ENCODE measurements at regions not wholly inside any gene's neighbourhood (a gene's known extent, or its start where the extent isn't known, plus 50 kb on each side); places are given as distances from the start of the nearest gene placed in this dataset.
A peak's percentile ranks its signal among the peaks of the same experiment; 100 is the strongest.

DNA sequence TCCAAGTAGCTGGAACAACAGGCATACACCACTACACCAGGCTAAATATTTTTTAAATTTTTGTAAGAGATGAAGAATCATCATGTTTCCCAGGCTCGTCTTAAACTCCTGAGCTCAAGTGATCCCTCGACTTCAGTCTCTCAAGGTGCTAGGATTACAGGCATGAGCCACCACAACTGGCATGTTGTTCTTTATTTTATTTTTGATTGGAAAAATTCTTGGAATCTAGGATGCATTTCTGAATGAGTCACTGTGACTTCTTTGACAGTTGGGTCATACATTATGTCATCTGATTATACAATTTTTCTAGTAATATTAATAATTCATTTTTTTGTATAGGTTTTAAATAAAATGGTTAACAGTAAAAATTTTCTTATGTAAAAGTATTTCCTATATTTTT is 870.2 kb downstream of the SI start (continued):
- TF ChIP-seq MYC (IDR thresholded peaks at IDR 0.05; ENCODE audit: borderline replicate concordance, low read length): no peak
- no peak for TF ChIP-seq RCOR1 (IDR thresholded peaks at IDR 0.05; ENCODE audit: low read depth, low read length)
- TF ChIP-seq RNF2 (IDR thresholded peaks at IDR 0.05; ENCODE audit: borderline replicate concordance, low read depth): no peak
- TF ChIP-seq MAZ (IDR thresholded peaks at IDR 0.05; ENCODE audit: borderline replicate concordance, low read depth, low read length): no peak

GRCh38 chr3:164200053-164200823 is 878.1 kb downstream of the SI start:
- DNase-seq (ENCODE audit: low read depth in 1 of 2, low spot score in 1 of 2): no peak
- no peak for TF ChIP-seq HEYL (CRISPR knock-in tag; IDR thresholded peaks at IDR 0.05)
- POLR2A ChIA-PET: no interaction called here
- 0% methylated on average over 1 of the region's 1 CpG for WGBS (ENCODE audit: missing lambda C conversion rate)
- no peak overlapping the region for H3K4me2 ChIP-seq
- no peak for FAIRE-seq
- CTCF ChIA-PET: no interaction called here
- no peaks in the 10 kb centered on the region for H3K4me1 ChIP-seq
- H3K4me3 ChIP-seq: no peak overlapping the region
- ATAC-seq: no peak
- no peaks in the 10 kb centered on the region for H3K9me3 ChIP-seq
- H3K27ac ChIP-seq: no peak overlapping the region

DNA sequence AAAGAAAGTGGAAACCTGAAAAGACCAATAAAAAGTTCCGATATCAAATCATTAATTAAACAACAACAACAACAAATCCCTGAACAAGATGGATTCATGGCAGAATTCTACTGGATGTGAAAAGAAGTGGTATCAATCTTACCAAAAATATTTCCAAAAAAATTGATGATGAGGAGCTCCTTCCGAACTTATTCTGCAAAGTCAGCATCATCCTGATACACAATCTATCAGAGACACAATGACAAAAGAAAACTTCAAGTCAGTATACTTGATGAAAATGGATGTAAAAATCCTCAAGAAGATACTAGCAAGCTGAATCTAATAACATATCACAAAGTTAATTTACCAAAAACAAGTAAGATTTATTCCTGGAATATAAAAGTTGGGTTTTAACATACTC is 881.8 kb downstream of the SI start:
- DNase-seq (ENCODE audit: low read depth in 1 of 2, low spot score in 1 of 2): no peak
- Histone ChIP-seq H3K9me3 (0 out of 3 replicates have a peak, but pooled peaks cover 3% of the 10 kb centered on the region), H3K4me1 (no peaks in the 10 kb centered on the region), H3K27ac (no peak overlapping the region), H3K4me2 (no peak overlapping the region), H3K4me3 (no peak overlapping the region)
- 73% methylated on average over 2 of the region's 2 CpGs for WGBS (ENCODE audit: missing lambda C conversion rate)
- no peak for TF ChIP-seq CHD4 (IDR thresholded peaks at IDR 0.05; ENCODE audit: borderline replicate concordance)
- TF ChIP-seq MAFK (IDR thresholded peaks at IDR 0.05; ENCODE audit: partially characterized antibody): peak; percentile 77
- FAIRE-seq: no peak
- POLR2A ChIA-PET: no interaction called here
- ATAC-seq: no peak
- CTCF ChIA-PET: no interaction called here

- CTCF ChIA-PET: no interaction called here
- 0 out of 3 replicates have a peak, but pooled peaks cover 3% of the 10 kb centered on the region for H3K9me3 ChIP-seq
- DNase-seq (ENCODE audit: low read depth in 1 of 2, low spot score in 1 of 2) (no peak), ATAC-seq (no peak), FAIRE-seq (no peak)
- TF ChIP-seq ESRRA (IDR thresholded peaks at IDR 0.05; ENCODE audit: borderline replicate concordance, low read length) (no peak), CBX2 (IDR thresholded peaks at IDR 0.05; ENCODE audit: borderline replicate concordance, low read depth) (no peak), POLR2AphosphoS2 (conservative IDR thresholded peaks at IDR 0.05; ENCODE audit: low read length) (no peak), USF2 (IDR thresholded peaks at IDR 0.05) (no peak), POLR2A (IDR thresholded peaks at IDR 0.05; ENCODE audit: low read length) (no peak), RFX5 (IDR thresholded peaks at IDR 0.05) (no peak), E2F6 (IDR thresholded peaks at IDR 0.05; ENCODE audit: borderline replicate concordance, low read depth) (no peak), RNF2 (IDR thresholded peaks at IDR 0.05; ENCODE audit: borderline replicate concordance, low read depth) (no peak)
- H3K4me3 ChIP-seq: no peak overlapping the region
- POLR2A ChIA-PET: no interaction called here
- 51% methylated on average over 2 of the region's 2 CpGs for WGBS (ENCODE audit: missing lambda C conversion rate)
- H3K4me1 ChIP-seq: no peaks in the 10 kb centered on the region
- H3K4me2 ChIP-seq: no peak overlapping the region
- H3K27ac ChIP-seq: no peak overlapping the region
These were observed 883.5 kb downstream of the SI start for GRCh38 chr3:164194842-164195241.

DNA sequence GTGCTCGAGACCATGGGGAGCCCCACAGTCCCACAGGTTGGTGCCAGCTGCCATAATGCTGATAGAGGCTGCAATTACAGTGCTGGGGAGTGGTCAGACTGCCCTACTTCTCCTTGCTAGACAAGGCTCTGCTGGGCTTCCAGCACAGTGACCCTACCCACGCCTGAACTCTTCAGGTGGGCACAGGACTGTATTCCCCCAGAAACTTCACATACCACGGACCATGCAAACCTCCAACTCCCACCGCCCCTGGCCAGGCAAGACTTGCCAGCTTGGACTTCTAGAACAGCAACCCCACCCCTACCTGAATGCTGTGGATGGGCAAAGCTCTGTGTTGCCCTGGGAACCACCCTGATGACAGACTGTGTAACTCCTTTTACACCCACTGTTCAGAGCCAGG is 885.3 kb downstream of the SI start:
- FAIRE-seq (no peak), DNase-seq (ENCODE audit: low read depth in 1 of 2, low spot score in 1 of 2) (no peak), ATAC-seq (no peak)
- no peaks in the 10 kb centered on the region for H3K4me1 ChIP-seq
- ChIA-PET CTCF (interaction anchor here (0.6 kb wide), 1 partner anchor 269 kb away, joined by 3 read pairs; no protein-coding TSS in a partner anchor), POLR2A (no interaction called here)
- H3K4me3 ChIP-seq: no peak overlapping the region
- no peak overlapping the region for H3K27ac ChIP-seq
- WGBS (ENCODE audit: missing lambda C conversion rate): 17% methylated on average over 4 of the region's 4 CpGs
- no peak overlapping the region for H3K4me2 ChIP-seq
- H3K9me3 ChIP-seq: 0 out of 3 replicates have a peak, but pooled peaks cover 3% of the 10 kb centered on the region
- TF ChIP-seq USF2 (IDR thresholded peaks at IDR 0.05) (no peak), RFX5 (IDR thresholded peaks at IDR 0.05) (no peak), SREBF2 (IDR thresholded peaks at IDR 0.05) (no peak)

Measured in A549 (cell line).